Vagina (tissue), 2 donors: ENCODE measurements at regions not wholly inside any gene's neighbourhood (a gene's known extent, or its start where the extent isn't known, plus 50 kb on each side); places are given as distances from the start of the nearest gene placed in this dataset.

Experiments used
- DNase-seq, 2 donors: peaks; one replicate each; pipeline ENCODE4 v3.0.0-alpha.2; 2017; ENCODE audit errors: extremely low spot score in 2 of 2
- H3K27ac ChIP-seq: fragments of 200-600 bp; sonication (generic); one replicate; pipeline ENCODE4 v1.5.1; 2019
- H3K27me3 ChIP-seq: fragments of 200-600 bp; sonication (generic); one replicate; pipeline ENCODE4 v1.5.1; 2019
- H3K36me3 ChIP-seq, 2 donors: fragments of 200-600 bp; sonication (generic); one replicate each; pipeline ENCODE4 v1.5.1; 2017 to 2019
- H3K4me1 ChIP-seq: fragments of 200-600 bp; sonication (generic); one replicate; pipeline ENCODE4 v1.5.1; 2019
- H3K4me3 ChIP-seq, 2 donors: fragments of 200-600 bp; sonication (generic); 1 replicate in 1 of 2; 2 replicates in 1 of 2; pipeline ENCODE4 v1.5.1; 2016 to 2019
- H3K9me3 ChIP-seq: fragments of 200-600 bp; sonication (generic); one replicate; pipeline ENCODE4 v1.5.1; 2019
- POLR2A ChIP-seq, 2 donors: fragments of 450-650 bp; IDR thresholded peaks; one replicate each; pipeline ENCODE4 v1.6.1; 2017; ENCODE audit warnings: antibody characterized with exemption in 2 of 2, mild to moderate bottlenecking in 2 of 2, moderate library complexity in 2 of 2
- POLR2AphosphoS5 ChIP-seq, 2 donors: sonication (generic); formaldehyde crosslinking; IDR thresholded peaks; one replicate each; pipeline ENCODE4 v1.9.0; 2017; ENCODE audit warnings: antibody characterized with exemption in 2 of 2, mild to moderate bottlenecking in 2 of 2, low read depth in 1 of 2; ENCODE audit not compliant: insufficient read depth in 1 of 2
- intact Hi-C: fragments of 100-400 bp; cut with DNase I; formaldehyde crosslinking; loops from one replicate; pipeline ENCODE4 v1.15.1; 2023
- TF ChIP-seq, protein P1 (sequence below), 3 experiments: fragments of 450-650 bp in 2 of 3; fragments of 200-600 bp in 1 of 3; sonication (generic) in 1 of 3; IDR thresholded peaks; one replicate each; pipeline ENCODE4 v1.5.1; 2017 to 2019; ENCODE audit warnings: antibody characterized with exemption in 3 of 3, mild to moderate bottlenecking in 2 of 3, moderate library complexity in 2 of 3

DNA sequence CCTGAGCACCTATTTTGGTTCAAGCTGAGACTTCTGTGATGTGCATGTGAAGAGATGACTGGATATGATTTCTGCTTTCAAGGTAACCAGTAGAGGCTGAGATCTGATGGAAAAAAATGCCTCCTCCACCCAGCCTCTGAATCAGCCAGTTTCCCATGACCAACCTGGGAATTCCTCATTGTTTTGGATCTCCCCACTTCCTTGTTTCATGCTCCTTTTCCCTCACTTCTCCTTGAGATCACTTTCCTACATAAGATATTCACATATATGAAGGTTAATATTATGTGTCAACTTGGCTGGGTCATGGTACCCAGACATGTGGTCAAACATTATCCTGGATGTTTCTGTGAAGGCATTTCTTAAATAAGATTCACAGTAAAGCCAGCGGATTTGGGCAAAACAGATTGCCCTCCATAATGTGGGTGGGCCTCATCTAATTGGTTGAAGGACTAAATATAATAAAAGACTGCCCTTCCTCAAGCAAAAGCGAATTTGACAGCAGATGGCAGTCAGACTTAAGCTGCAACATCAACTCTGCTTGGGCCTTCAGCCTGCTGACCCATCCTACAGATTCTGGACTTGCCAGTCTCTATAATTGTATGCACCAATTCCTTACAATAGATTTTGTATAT, 379.4 kb downstream of the TNS1 start:
- no peak for DNase-seq
- no peaks in the 10 kb centered on the region for H3K36me3 ChIP-seq
- intact Hi-C loops, result no loop called here
- no peak overlapping the region for H3K4me3 ChIP-seq
- H3K9me3 ChIP-seq, result no peaks in the 10 kb centered on the region
- H3K27ac ChIP-seq, result no peak overlapping the region
- TF ChIP-seq, protein P1, sequence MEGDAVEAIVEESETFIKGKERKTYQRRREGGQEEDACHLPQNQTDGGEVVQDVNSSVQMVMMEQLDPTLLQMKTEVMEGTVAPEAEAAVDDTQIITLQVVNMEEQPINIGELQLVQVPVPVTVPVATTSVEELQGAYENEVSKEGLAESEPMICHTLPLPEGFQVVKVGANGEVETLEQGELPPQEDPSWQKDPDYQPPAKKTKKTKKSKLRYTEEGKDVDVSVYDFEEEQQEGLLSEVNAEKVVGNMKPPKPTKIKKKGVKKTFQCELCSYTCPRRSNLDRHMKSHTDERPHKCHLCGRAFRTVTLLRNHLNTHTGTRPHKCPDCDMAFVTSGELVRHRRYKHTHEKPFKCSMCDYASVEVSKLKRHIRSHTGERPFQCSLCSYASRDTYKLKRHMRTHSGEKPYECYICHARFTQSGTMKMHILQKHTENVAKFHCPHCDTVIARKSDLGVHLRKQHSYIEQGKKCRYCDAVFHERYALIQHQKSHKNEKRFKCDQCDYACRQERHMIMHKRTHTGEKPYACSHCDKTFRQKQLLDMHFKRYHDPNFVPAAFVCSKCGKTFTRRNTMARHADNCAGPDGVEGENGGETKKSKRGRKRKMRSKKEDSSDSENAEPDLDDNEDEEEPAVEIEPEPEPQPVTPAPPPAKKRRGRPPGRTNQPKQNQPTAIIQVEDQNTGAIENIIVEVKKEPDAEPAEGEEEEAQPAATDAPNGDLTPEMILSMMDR (IDR thresholded peaks at IDR 0.05), result no peak
- no peak for TF ChIP-seq POLR2A (IDR thresholded peaks at IDR 0.05)
- no peak for TF ChIP-seq POLR2AphosphoS5 (IDR thresholded peaks at IDR 0.05; ENCODE audit: insufficient read depth in 1 of 2, low read depth in 1 of 2)
- no peaks in the 10 kb centered on the region for H3K27me3 ChIP-seq
- peaks cover 32% of the 10 kb centered on the region for H3K4me1 ChIP-seq

DNA sequence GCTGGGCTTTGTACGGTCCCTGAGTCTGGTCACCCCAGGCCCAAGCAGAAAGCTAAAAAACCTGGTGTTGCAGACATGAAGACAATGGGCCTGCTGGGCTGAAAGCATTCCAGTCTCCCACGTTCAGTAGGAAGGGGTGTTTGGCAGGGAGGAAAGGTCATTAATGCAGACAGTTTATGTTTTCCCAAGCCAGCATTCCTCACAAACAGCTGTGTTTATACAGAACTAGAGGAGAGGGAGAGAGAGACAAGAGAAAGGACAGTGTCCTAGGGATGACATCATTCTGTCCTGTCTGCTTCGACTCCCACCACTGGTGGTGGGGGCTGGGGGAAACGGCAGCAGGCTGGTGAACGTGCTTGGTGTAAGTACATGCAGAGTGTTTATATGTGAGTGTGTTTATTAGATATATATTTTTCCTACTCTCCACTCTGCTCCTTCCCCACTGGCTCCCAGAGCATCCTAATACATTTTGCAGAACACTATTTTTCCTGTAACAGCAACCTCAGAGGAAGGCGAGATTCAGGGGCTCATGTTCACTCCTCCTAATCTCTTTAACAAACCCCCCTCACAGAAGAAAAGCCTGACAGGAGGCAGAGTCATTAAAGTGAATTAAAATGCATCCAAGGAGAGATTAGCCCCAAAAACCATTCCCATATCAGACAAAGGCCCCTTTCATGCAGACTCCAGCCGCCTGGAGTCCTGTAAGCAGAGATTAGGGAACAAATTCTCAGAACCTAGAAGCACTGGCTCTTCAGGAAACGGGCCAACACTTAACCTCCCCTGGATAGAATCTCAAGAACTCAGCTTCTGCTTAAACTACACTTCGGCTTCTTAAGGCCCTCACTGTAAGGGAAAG, 380.4 kb downstream of the TNS1 start:
- intact Hi-C loops, result no loop called here
- TF ChIP-seq, protein P1 (IDR thresholded peaks at IDR 0.05), result no peak
- TF ChIP-seq POLR2AphosphoS5 (IDR thresholded peaks at IDR 0.05; ENCODE audit: insufficient read depth in 1 of 2, low read depth in 1 of 2), result peak in 1 of 2 donors; percentile 15
- no peaks in the 10 kb centered on the region for H3K27me3 ChIP-seq
- no peaks in the 10 kb centered on the region for H3K36me3 ChIP-seq
- no peak overlapping the region for H3K4me3 ChIP-seq
- peak overlapping the region; percentile 39 for H3K27ac ChIP-seq
- DNase-seq, result no peak
- H3K4me1 ChIP-seq, result peaks cover 32% of the 10 kb centered on the region
- H3K9me3 ChIP-seq, result no peaks in the 10 kb centered on the region

DNA sequence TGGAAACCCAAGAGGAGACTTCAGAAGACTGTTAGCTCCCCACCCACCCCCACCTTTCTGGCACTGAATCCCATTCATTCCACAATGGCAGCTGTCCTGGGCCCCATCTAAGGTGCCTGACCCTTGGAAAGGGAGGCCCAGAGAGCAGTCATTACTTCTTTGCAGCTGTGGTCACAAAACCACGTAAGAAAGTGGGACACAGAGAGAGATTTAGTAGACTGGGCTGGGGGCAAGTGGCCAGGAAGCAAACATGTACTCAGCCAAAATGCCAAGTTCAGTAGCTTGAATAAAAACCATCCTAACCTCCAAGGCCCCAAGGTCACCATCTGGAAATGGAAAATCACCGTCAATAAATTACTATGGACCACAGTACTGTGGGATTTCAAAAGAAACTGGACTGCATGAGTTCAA, 381.4 kb downstream of the TNS1 start:
- H3K27ac ChIP-seq, result no peak overlapping the region
- intact Hi-C loops, result no loop called here
- DNase-seq, result no peak
- no peaks in the 10 kb centered on the region for H3K9me3 ChIP-seq
- H3K27me3 ChIP-seq, result no peaks in the 10 kb centered on the region
- H3K4me1 ChIP-seq, result peaks cover 32% of the 10 kb centered on the region
- TF ChIP-seq POLR2A (IDR thresholded peaks at IDR 0.05) (no peak), POLR2AphosphoS5 (IDR thresholded peaks at IDR 0.05; ENCODE audit: insufficient read depth in 1 of 2, low read depth in 1 of 2) (no peak)
- TF ChIP-seq, protein P1 (IDR thresholded peaks at IDR 0.05), result no peak
- H3K4me3 ChIP-seq, result no peak overlapping the region
- H3K36me3 ChIP-seq, result no peaks in the 10 kb centered on the region

DNA sequence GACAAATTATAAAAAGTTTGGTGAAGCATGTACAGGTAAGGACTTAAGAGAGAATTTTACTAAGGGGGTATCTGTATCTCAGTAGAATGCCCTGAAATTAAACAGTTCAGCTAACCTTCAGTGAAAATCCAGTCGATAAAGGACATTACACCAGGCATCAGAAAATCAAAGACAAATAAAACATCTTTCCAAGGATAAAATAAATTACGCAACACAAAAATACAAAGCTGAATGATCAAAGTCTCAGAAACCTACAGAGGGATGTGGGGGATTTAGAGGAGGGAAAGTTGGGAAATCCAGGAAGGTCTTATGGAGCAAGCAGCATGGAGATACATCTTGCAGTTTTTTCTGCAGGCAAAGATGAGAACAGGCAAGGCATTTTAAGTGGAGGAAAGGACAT, 384.1 kb downstream of the TNS1 start:
- TF ChIP-seq POLR2A (IDR thresholded peaks at IDR 0.05) (no peak), POLR2AphosphoS5 (IDR thresholded peaks at IDR 0.05; ENCODE audit: insufficient read depth in 1 of 2, low read depth in 1 of 2) (no peak)
- TF ChIP-seq, protein P1 (IDR thresholded peaks at IDR 0.05), result no peak
- H3K4me3 ChIP-seq, result no peak overlapping the region
- no peak overlapping the region for H3K27ac ChIP-seq
- peaks cover 19% of the 10 kb centered on the region for H3K4me1 ChIP-seq
- H3K27me3 ChIP-seq, result no peaks in the 10 kb centered on the region
- intact Hi-C loops, result no loop called here
- no peaks in the 10 kb centered on the region for H3K36me3 ChIP-seq
- no peak for DNase-seq
- no peaks in the 10 kb centered on the region for H3K9me3 ChIP-seq

DNA sequence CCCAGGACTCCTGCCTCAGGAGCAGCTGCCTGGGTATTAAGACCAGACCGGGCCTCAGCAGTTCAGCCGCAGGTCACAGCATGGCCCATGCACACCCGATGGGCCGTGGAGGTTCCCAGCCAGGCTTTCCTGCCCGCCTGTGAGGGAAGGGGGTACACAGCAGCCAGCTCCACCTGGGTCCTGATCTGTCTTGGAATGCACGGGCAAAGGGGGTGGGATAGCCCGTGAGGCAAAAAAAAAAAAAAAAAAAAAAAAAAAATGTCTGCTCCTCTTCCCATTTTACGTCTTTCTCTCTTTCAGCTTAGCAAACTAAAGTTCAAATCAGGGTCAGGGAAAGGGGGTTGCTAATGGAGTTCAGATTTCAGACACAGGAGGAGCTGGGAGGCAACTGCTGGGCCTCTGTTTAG, 385.2 kb downstream of the TNS1 start:
- DNase-seq, result no peak
- peaks cover 14% of the 10 kb centered on the region for H3K4me1 ChIP-seq
- H3K27ac ChIP-seq, result no peak overlapping the region
- no peak for TF ChIP-seq POLR2A (IDR thresholded peaks at IDR 0.05)
- no peak for TF ChIP-seq POLR2AphosphoS5 (IDR thresholded peaks at IDR 0.05; ENCODE audit: insufficient read depth in 1 of 2, low read depth in 1 of 2)
- TF ChIP-seq, protein P1 (IDR thresholded peaks at IDR 0.05), result no peak
- no peaks in the 10 kb centered on the region for H3K9me3 ChIP-seq
- H3K36me3 ChIP-seq, result no peaks in the 10 kb centered on the region
- H3K4me3 ChIP-seq, result no peak overlapping the region
- no peaks in the 10 kb centered on the region for H3K27me3 ChIP-seq
- intact Hi-C loops, result no loop called here
